ENCODE measurements at regions not wholly inside any gene's neighbourhood (a gene's known extent, or its start where the extent isn't known, plus 50 kb on each side); places are given as distances from the start of the nearest gene placed in this dataset.

- H3K9me3 ChIP-seq = no peaks in the 10 kb centered on the region
- no peak overlapping the region for H3K4me3 ChIP-seq (ENCODE audit: control insufficient read depth in 1 of 2, extremely low read depth in 1 of 2, low read length in 1 of 2)
- ChIA-PET CTCF (interaction anchor here in 1 of 2 donors (0.7 kb wide), 1 partner anchor 968 kb away, joined by 8 read pairs; no protein-coding TSS in a partner anchor), POLR2A (interaction anchor here in 1 of 2 donors (0.7 kb wide), 1 partner anchor 1153 kb away, joined by 8 read pairs; no protein-coding TSS in a partner anchor)
- no peaks in the 10 kb centered on the region for H3K36me3 Mint-ChIP-seq
- H3K27ac Mint-ChIP-seq = no peak overlapping the region
- no peak overlapping the region for H3K27ac ChIP-seq (ENCODE audit: low read length)
- ATAC-seq (replicated peaks in 1 of 4) (no peak), DNase-seq (no peak)
- H3K4me3 Mint-ChIP-seq = no peak overlapping the region
- no peaks in the 10 kb centered on the region for H3K36me3 ChIP-seq (ENCODE audit: control insufficient read depth in 2 of 2, extremely low read depth in 1 of 2, insufficient read depth in 1 of 2, low read length in 1 of 2)
- H3K4me1 Mint-ChIP-seq = no peaks in the 10 kb centered on the region
- no peaks in the 10 kb centered on the region for H3K4me1 ChIP-seq (ENCODE audit: control insufficient read depth in 1 of 2, extremely low read depth in 1 of 2, insufficient read depth in 2 of 2, low read length in 2 of 2)
- H3K27me3 ChIP-seq (replicated peaks in 1 of 2; ENCODE audit: control insufficient read depth in 2 of 2, extremely low read depth in 1 of 2, insufficient read depth in 2 of 2, low read length in 1 of 2) = no peaks in the 10 kb centered on the region
- peaks cover 0 to 7% (median 3%) of the 10 kb centered on the region in 3 donors for H3K9me3 Mint-ChIP-seq
- no peaks in the 10 kb centered on the region for H3K27me3 Mint-ChIP-seq
Observed at GRCh38 chr5:87936667-87937066, 332.0 kb downstream of the TMEM161B start.

- WGBS (ENCODE audit: insufficient coverage) = 70% methylated on average over 5 of the region's 7 CpGs
- ChIA-PET CTCF (no interaction called here), POLR2A (no interaction called here)
- H3K4me3 Mint-ChIP-seq = no peak overlapping the region
- DNase-seq (no peak), ATAC-seq (replicated peaks in 1 of 4) (no peak)
- Histone ChIP-seq H3K27me3 (replicated peaks in 1 of 2; ENCODE audit: control insufficient read depth in 2 of 2, extremely low read depth in 1 of 2, insufficient read depth in 2 of 2, low read length in 1 of 2) (peaks cover 0 to 13% of the 10 kb centered on the region in 2 experiments), H3K4me3 (ENCODE audit: control insufficient read depth in 1 of 2, extremely low read depth in 1 of 2, low read length in 1 of 2) (no peak overlapping the region), H3K4me1 (ENCODE audit: control insufficient read depth in 1 of 2, extremely low read depth in 1 of 2, insufficient read depth in 2 of 2, low read length in 2 of 2) (no peaks in the 10 kb centered on the region), H3K9me3 (no peaks in the 10 kb centered on the region), H3K27ac (ENCODE audit: low read length) (no peak overlapping the region), H3K36me3 (ENCODE audit: control insufficient read depth in 2 of 2, extremely low read depth in 1 of 2, insufficient read depth in 1 of 2, low read length in 1 of 2) (no peaks in the 10 kb centered on the region)
- no peaks in the 10 kb centered on the region for H3K4me1 Mint-ChIP-seq
- no peaks in the 10 kb centered on the region for H3K36me3 Mint-ChIP-seq
- H3K27ac Mint-ChIP-seq = no peak overlapping the region
- H3K27me3 Mint-ChIP-seq = peaks cover 3 to 4% of the 10 kb centered on the region in 2 donors
- H3K9me3 Mint-ChIP-seq = peaks cover 2 to 9% (median 5%) of the 10 kb centered on the region in 3 donors
Observed at GRCh38 chr5:87924436-87924835, 344.2 kb downstream of the TMEM161B start.

- Mint-ChIP-seq H3K9me3 (peaks cover 8 to 21% (median 14%) of the 10 kb centered on the region in 3 donors), H3K36me3 (no peaks in the 10 kb centered on the region), H3K27me3 (no peaks in the 10 kb centered on the region), H3K4me1 (no peaks in the 10 kb centered on the region), H3K27ac (no peak overlapping the region), H3K4me3 (no peak overlapping the region)
- Histone ChIP-seq H3K27me3 (replicated peaks in 1 of 2; ENCODE audit: control insufficient read depth in 2 of 2, extremely low read depth in 1 of 2, insufficient read depth in 2 of 2, low read length in 1 of 2) (no peaks in the 10 kb centered on the region), H3K4me3 (ENCODE audit: control insufficient read depth in 1 of 2, extremely low read depth in 1 of 2, low read length in 1 of 2) (no peak overlapping the region), H3K27ac (ENCODE audit: low read length) (no peak overlapping the region), H3K36me3 (ENCODE audit: control insufficient read depth in 2 of 2, extremely low read depth in 1 of 2, insufficient read depth in 1 of 2, low read length in 1 of 2) (no peaks in the 10 kb centered on the region), H3K9me3 (no peaks in the 10 kb centered on the region), H3K4me1 (ENCODE audit: control insufficient read depth in 1 of 2, extremely low read depth in 1 of 2, insufficient read depth in 2 of 2, low read length in 2 of 2) (no peaks in the 10 kb centered on the region)
- CTCF ChIA-PET = no interaction called here
- POLR2A ChIA-PET = no interaction called here
- DNase-seq (no peak), ATAC-seq (replicated peaks in 1 of 4) (no peak)
- 73% methylated on average over 4 of the region's 4 CpGs for WGBS (ENCODE audit: insufficient coverage)
Observed at GRCh38 chr5:87916320-87916719, 352.3 kb downstream of the TMEM161B start.

- no peak for DNase-seq
- 100% methylated on average over 1 of the region's 1 CpG for WGBS (ENCODE audit: insufficient coverage)
- H3K27me3 ChIP-seq (replicated peaks in 1 of 2; ENCODE audit: control insufficient read depth in 2 of 2, extremely low read depth in 1 of 2, insufficient read depth in 2 of 2, low read length in 1 of 2) = no peaks in the 10 kb centered on the region
- ChIA-PET CTCF (no interaction called here), POLR2A (no interaction called here)
- no peaks in the 10 kb centered on the region for H3K36me3 ChIP-seq (ENCODE audit: control insufficient read depth in 2 of 2, extremely low read depth in 1 of 2, insufficient read depth in 1 of 2, low read length in 1 of 2)
- Mint-ChIP-seq H3K4me1 (no peaks in the 10 kb centered on the region), H3K36me3 (no peaks in the 10 kb centered on the region), H3K27ac (no peak overlapping the region), H3K9me3 (peaks cover 5 to 19% (median 13%) of the 10 kb centered on the region in 3 donors), H3K4me3 (no peak overlapping the region), H3K27me3 (no peaks in the 10 kb centered on the region)
- H3K27ac ChIP-seq (ENCODE audit: low read length) = no peak overlapping the region
- no peaks in the 10 kb centered on the region for H3K9me3 ChIP-seq
- no peaks in the 10 kb centered on the region for H3K4me1 ChIP-seq (ENCODE audit: control insufficient read depth in 1 of 2, extremely low read depth in 1 of 2, insufficient read depth in 2 of 2, low read length in 2 of 2)
- ATAC-seq (replicated peaks in 1 of 4) = no peak
- H3K4me3 ChIP-seq (ENCODE audit: control insufficient read depth in 1 of 2, extremely low read depth in 1 of 2, low read length in 1 of 2) = no peak overlapping the region
Observed at GRCh38 chr5:87912419-87912818, 356.2 kb downstream of the TMEM161B start.

GRCh38 chr5:87909382-87909781 is 359.3 kb downstream of the TMEM161B start:
- H3K27me3 Mint-ChIP-seq = no peaks in the 10 kb centered on the region
- DNase-seq (no peak), ATAC-seq (replicated peaks in 1 of 4) (no peak)
- ChIA-PET POLR2A (no interaction called here), CTCF (no interaction called here)
- peaks cover 5 to 14% (median 7%) of the 10 kb centered on the region in 3 donors for H3K9me3 Mint-ChIP-seq
- no peaks in the 10 kb centered on the region for H3K27me3 ChIP-seq (replicated peaks in 1 of 2; ENCODE audit: control insufficient read depth in 2 of 2, extremely low read depth in 1 of 2, insufficient read depth in 2 of 2, low read length in 1 of 2)
- no peak overlapping the region for H3K4me3 ChIP-seq (ENCODE audit: control insufficient read depth in 1 of 2, extremely low read depth in 1 of 2, low read length in 1 of 2)
- no CpG with 5 or more reads among the region's 2 CpGs for WGBS (ENCODE audit: insufficient coverage)
- H3K27ac ChIP-seq (ENCODE audit: low read length) = no peak overlapping the region
- no peaks in the 10 kb centered on the region for H3K36me3 Mint-ChIP-seq
- no peaks in the 10 kb centered on the region for H3K9me3 ChIP-seq
- H3K27ac Mint-ChIP-seq = no peak overlapping the region
- no peaks in the 10 kb centered on the region for H3K36me3 ChIP-seq (ENCODE audit: control insufficient read depth in 2 of 2, extremely low read depth in 1 of 2, insufficient read depth in 1 of 2, low read length in 1 of 2)
- H3K4me1 ChIP-seq (ENCODE audit: control insufficient read depth in 1 of 2, extremely low read depth in 1 of 2, insufficient read depth in 2 of 2, low read length in 2 of 2) = no peaks in the 10 kb centered on the region
- H3K4me3 Mint-ChIP-seq = no peak overlapping the region
- H3K4me1 Mint-ChIP-seq = no peaks in the 10 kb centered on the region

- DNase-seq (no peak), ATAC-seq (replicated peaks in 1 of 4) (no peak)
- Mint-ChIP-seq H3K4me3 (no peak overlapping the region), H3K27ac (no peak overlapping the region), H3K36me3 (no peaks in the 10 kb centered on the region), H3K4me1 (no peaks in the 10 kb centered on the region), H3K9me3 (peaks cover 0 to 3% (median 0%) of the 10 kb centered on the region in 3 donors), H3K27me3 (no peaks in the 10 kb centered on the region)
- no peak overlapping the region for H3K27ac ChIP-seq (ENCODE audit: low read length)
- ChIA-PET CTCF (no interaction called here), POLR2A (no interaction called here)
- no peaks in the 10 kb centered on the region for H3K36me3 ChIP-seq (ENCODE audit: control insufficient read depth in 2 of 2, extremely low read depth in 1 of 2, insufficient read depth in 1 of 2, low read length in 1 of 2)
- H3K27me3 ChIP-seq (replicated peaks in 1 of 2; ENCODE audit: control insufficient read depth in 2 of 2, extremely low read depth in 1 of 2, insufficient read depth in 2 of 2, low read length in 1 of 2) = no peaks in the 10 kb centered on the region
- H3K9me3 ChIP-seq = no peaks in the 10 kb centered on the region
- no peak overlapping the region for H3K4me3 ChIP-seq (ENCODE audit: control insufficient read depth in 1 of 2, extremely low read depth in 1 of 2, low read length in 1 of 2)
- H3K4me1 ChIP-seq (ENCODE audit: control insufficient read depth in 1 of 2, extremely low read depth in 1 of 2, insufficient read depth in 2 of 2, low read length in 2 of 2) = no peaks in the 10 kb centered on the region
Observed at GRCh38 chr5:87906962-87907361, 361.7 kb downstream of the TMEM161B start.

GRCh38 chr5:87900419-87900818 is 368.2 kb downstream of the TMEM161B start:
- Histone ChIP-seq H3K4me1 (ENCODE audit: control insufficient read depth in 1 of 2, extremely low read depth in 1 of 2, insufficient read depth in 2 of 2, low read length in 2 of 2) (no peaks in the 10 kb centered on the region), H3K9me3 (no peaks in the 10 kb centered on the region), H3K4me3 (ENCODE audit: control insufficient read depth in 1 of 2, extremely low read depth in 1 of 2, low read length in 1 of 2) (no peak overlapping the region), H3K27me3 (replicated peaks in 1 of 2; ENCODE audit: control insufficient read depth in 2 of 2, extremely low read depth in 1 of 2, insufficient read depth in 2 of 2, low read length in 1 of 2) (no peaks in the 10 kb centered on the region), H3K36me3 (ENCODE audit: control insufficient read depth in 2 of 2, extremely low read depth in 1 of 2, insufficient read depth in 1 of 2, low read length in 1 of 2) (no peaks in the 10 kb centered on the region), H3K27ac (ENCODE audit: low read length) (no peak overlapping the region)
- ATAC-seq (replicated peaks in 1 of 4) (no peak), DNase-seq (no peak)
- no peaks in the 10 kb centered on the region for H3K27me3 Mint-ChIP-seq
- POLR2A ChIA-PET = no interaction called here
- WGBS (ENCODE audit: insufficient coverage) = 63% methylated on average over 2 of the region's 2 CpGs
- CTCF ChIA-PET = no interaction called here
- H3K36me3 Mint-ChIP-seq = no peaks in the 10 kb centered on the region
- H3K4me1 Mint-ChIP-seq = no peaks in the 10 kb centered on the region
- no peaks in the 10 kb centered on the region for H3K9me3 Mint-ChIP-seq
- H3K4me3 Mint-ChIP-seq = no peak overlapping the region
- no peak overlapping the region for H3K27ac Mint-ChIP-seq
